ENCODE measurements at regions not wholly inside any gene's neighbourhood (a gene's known extent, or its start where the extent isn't known, plus 50 kb on each side); places are given as distances from the start of the nearest gene placed in this dataset.

- no peak for DNase-seq (ENCODE audit: low read depth, low spot score)
Measured at GRCh38 chr10:25113191-25114035, 61.4 kb upstream of the GPR158 start.

- DNase-seq (ENCODE audit: low read depth, low spot score), result no peak
Measured at GRCh38 chr10:25114036-25114411, 60.8 kb upstream of the GPR158 start.

- no peak for DNase-seq (ENCODE audit: low read depth, low spot score)
Measured at GRCh38 chr10:25117757-25118156, 57.0 kb upstream of the GPR158 start.

- DNase-seq (ENCODE audit: low read depth, low spot score), result no peak
Measured at GRCh38 chr10:25120188-25120587, 54.6 kb upstream of the GPR158 start.
